ENCODE measurements at regions not wholly inside any gene's neighbourhood (a gene's known extent, or its start where the extent isn't known, plus 50 kb on each side); places are given as distances from the start of the nearest gene placed in this dataset.
"Not testable (repeated sequence)": the region's sequence is repeated elsewhere in the genome, so short reads cannot be mapped to it uniquely, and the experiment has no call there.

GRCh38 chr4:95761871-95762270 is 78.0 kb upstream of the PDHA2 start:
- no peaks in the 10 kb centered on the region for H3K79me2 ChIP-seq (ENCODE audit: low read depth)
- DNase-seq, result no peak
- intact Hi-C loops (cut with micrococcal nuclease; ENCODE audit: unreplicated experiment), result no loop called here
- H4K20me1 ChIP-seq (ENCODE audit: insufficient read depth), result no peaks in the 10 kb centered on the region
- H3K9me2 ChIP-seq (ENCODE audit: insufficient read depth), result no peaks in the 10 kb centered on the region
- no peak overlapping the region for H3K27ac ChIP-seq
- H3K4me3 ChIP-seq, result no peak overlapping the region
- CTCF ChIA-PET, result no interaction called here
- no peak overlapping the region for H3K4me2 ChIP-seq
- H3F3A ChIP-seq (ENCODE audit: insufficient read depth, low read depth), result 0 out of 2 replicates have a peak, but pooled peaks cover 4% of the 10 kb centered on the region
- POLR2A ChIA-PET (ENCODE audit: unreplicated experiment), result no interaction called here
- H3K36me3 ChIP-seq (ENCODE audit: low read depth), result no peaks in the 10 kb centered on the region
- no peak overlapping the region for H2AFZ ChIP-seq
- H3K27me3 ChIP-seq (ENCODE audit: insufficient read depth, low read depth), result no peaks in the 10 kb centered on the region
- H3K4me1 ChIP-seq (replicated peaks; ENCODE audit: insufficient read depth), result 0 out of 2 replicates have a peak, but pooled peaks cover 6% of the 10 kb centered on the region
- no peaks in the 10 kb centered on the region for H3K9me3 ChIP-seq (ENCODE audit: insufficient read depth, low read depth)
- TF ChIP-seq, protein P1, sequence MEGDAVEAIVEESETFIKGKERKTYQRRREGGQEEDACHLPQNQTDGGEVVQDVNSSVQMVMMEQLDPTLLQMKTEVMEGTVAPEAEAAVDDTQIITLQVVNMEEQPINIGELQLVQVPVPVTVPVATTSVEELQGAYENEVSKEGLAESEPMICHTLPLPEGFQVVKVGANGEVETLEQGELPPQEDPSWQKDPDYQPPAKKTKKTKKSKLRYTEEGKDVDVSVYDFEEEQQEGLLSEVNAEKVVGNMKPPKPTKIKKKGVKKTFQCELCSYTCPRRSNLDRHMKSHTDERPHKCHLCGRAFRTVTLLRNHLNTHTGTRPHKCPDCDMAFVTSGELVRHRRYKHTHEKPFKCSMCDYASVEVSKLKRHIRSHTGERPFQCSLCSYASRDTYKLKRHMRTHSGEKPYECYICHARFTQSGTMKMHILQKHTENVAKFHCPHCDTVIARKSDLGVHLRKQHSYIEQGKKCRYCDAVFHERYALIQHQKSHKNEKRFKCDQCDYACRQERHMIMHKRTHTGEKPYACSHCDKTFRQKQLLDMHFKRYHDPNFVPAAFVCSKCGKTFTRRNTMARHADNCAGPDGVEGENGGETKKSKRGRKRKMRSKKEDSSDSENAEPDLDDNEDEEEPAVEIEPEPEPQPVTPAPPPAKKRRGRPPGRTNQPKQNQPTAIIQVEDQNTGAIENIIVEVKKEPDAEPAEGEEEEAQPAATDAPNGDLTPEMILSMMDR (conservative IDR thresholded peaks at IDR 0.05), result no peak
- no peak for TF ChIP-seq EZH2 (IDR thresholded peaks at IDR 0.05; ENCODE audit: low read depth)
- no TSS peak for BruUV-seq (replicated peaks)

- ChIA-PET POLR2A (ENCODE audit: unreplicated experiment) (no interaction called here), CTCF (no interaction called here)
- Histone ChIP-seq H4K20me1 (ENCODE audit: insufficient read depth) (no peaks in the 10 kb centered on the region), H3K9me3 (ENCODE audit: insufficient read depth, low read depth) (no peaks in the 10 kb centered on the region), H3K9me2 (ENCODE audit: insufficient read depth) (no peaks in the 10 kb centered on the region), H3K36me3 (ENCODE audit: low read depth) (no peaks in the 10 kb centered on the region), H2AFZ (no peak overlapping the region), H3K4me2 (no peak overlapping the region), H3K4me1 (replicated peaks; ENCODE audit: insufficient read depth) (0 out of 2 replicates have a peak, but pooled peaks cover 6% of the 10 kb centered on the region), H3K27ac (no peak overlapping the region), H3F3A (ENCODE audit: insufficient read depth, low read depth) (0 out of 2 replicates have a peak, but pooled peaks cover 4% of the 10 kb centered on the region), H3K27me3 (ENCODE audit: insufficient read depth, low read depth) (no peaks in the 10 kb centered on the region), H3K4me3 (no peak overlapping the region), H3K79me2 (ENCODE audit: low read depth) (no peaks in the 10 kb centered on the region)
- BruUV-seq (replicated peaks), result no TSS peak
- peak; percentile 52 to 77 for DNase-seq
- TF ChIP-seq, protein P1 (conservative IDR thresholded peaks at IDR 0.05), result no peak
- TF ChIP-seq EZH2 (IDR thresholded peaks at IDR 0.05; ENCODE audit: low read depth), result no peak
- intact Hi-C loops (cut with micrococcal nuclease; ENCODE audit: unreplicated experiment), result no loop called here
Measured at GRCh38 chr4:95761426-95761825, 78.5 kb upstream of the PDHA2 start.

DNA sequence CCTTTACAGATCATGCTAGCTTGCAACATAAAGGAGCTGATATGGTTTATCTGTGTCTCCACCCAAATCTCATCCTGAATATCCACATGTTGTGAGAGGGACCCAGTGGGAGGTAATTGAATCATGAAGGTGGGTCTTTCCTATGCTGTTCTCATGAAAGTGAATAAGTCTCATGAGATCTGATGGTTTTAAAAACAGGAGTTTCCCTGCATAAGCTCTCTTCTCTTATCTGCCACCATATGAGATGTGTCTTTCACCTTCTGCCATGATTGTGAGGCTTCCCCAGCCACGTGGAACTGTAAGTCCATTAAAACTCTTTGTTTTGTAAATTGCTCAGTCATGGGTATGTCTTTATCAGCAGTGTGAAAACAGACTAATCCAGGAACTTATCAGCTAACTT is 79.2 kb upstream of the PDHA2 start:
- H3K27me3 ChIP-seq (ENCODE audit: insufficient read depth, low read depth); BruUV-seq (replicated peaks); CTCF ChIA-PET; H3K4me1 ChIP-seq (replicated peaks; ENCODE audit: insufficient read depth); H3K4me3 ChIP-seq; DNase-seq; H3K4me2 ChIP-seq; H3K36me3 ChIP-seq (ENCODE audit: low read depth); H2AFZ ChIP-seq; H3K27ac ChIP-seq; H4K20me1 ChIP-seq (ENCODE audit: insufficient read depth); H3K79me2 ChIP-seq (ENCODE audit: low read depth); H3K9me2 ChIP-seq (ENCODE audit: insufficient read depth); POLR2A ChIA-PET (ENCODE audit: unreplicated experiment); H3F3A ChIP-seq (ENCODE audit: insufficient read depth, low read depth); intact Hi-C loops (cut with micrococcal nuclease; ENCODE audit: unreplicated experiment); H3K9me3 ChIP-seq (ENCODE audit: insufficient read depth, low read depth): not testable (repeated sequence)

DNA sequence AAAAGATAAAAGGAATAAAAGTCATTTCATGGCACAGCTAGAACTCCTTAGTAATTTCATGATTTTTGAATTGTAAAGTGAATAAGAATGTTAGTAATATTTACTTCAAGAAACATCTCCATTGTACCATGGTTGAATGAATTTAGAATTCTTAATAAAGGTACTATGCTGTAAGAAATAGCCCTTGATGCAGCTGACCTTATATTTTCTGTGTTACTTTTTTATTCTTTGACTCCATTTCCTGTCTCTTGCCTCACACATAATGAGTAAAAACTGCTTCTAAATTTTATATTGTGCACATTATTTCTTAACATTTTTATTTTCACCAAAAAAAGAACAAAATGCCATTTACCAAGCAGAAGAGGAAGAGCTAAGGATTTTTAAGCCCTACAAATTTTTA is 81.9 kb upstream of the PDHA2 start:
- no TSS peak for BruUV-seq (replicated peaks)
- Histone ChIP-seq H3K27ac (no peak overlapping the region), H3K4me2 (no peak overlapping the region), H3K36me3 (ENCODE audit: low read depth) (no peaks in the 10 kb centered on the region), H3K9me2 (ENCODE audit: insufficient read depth) (no peaks in the 10 kb centered on the region), H3K9me3 (ENCODE audit: insufficient read depth, low read depth) (no peaks in the 10 kb centered on the region), H3K79me2 (ENCODE audit: low read depth) (no peaks in the 10 kb centered on the region), H2AFZ (no peak overlapping the region), H4K20me1 (ENCODE audit: insufficient read depth) (no peaks in the 10 kb centered on the region), H3F3A (ENCODE audit: insufficient read depth, low read depth) (0 out of 2 replicates have a peak, but pooled peaks cover 4% of the 10 kb centered on the region), H3K27me3 (ENCODE audit: insufficient read depth, low read depth) (no peaks in the 10 kb centered on the region), H3K4me1 (replicated peaks; ENCODE audit: insufficient read depth) (0 out of 2 replicates have a peak, but pooled peaks cover 6% of the 10 kb centered on the region), H3K4me3 (no peak overlapping the region)
- no peak for DNase-seq
- TF ChIP-seq, protein P1 (conservative IDR thresholded peaks at IDR 0.05), result no peak
- TF ChIP-seq EZH2 (IDR thresholded peaks at IDR 0.05; ENCODE audit: low read depth), result no peak
- CTCF ChIA-PET, result no interaction called here
- POLR2A ChIA-PET (ENCODE audit: unreplicated experiment), result no interaction called here
- intact Hi-C loops (cut with micrococcal nuclease; ENCODE audit: unreplicated experiment), result no loop called here
